Liver (tissue), 8 donors: ENCODE measurements at regions not wholly inside any gene's neighbourhood (a gene's known extent, or its start where the extent isn't known, plus 50 kb on each side); places are given as distances from the start of the nearest gene placed in this dataset.

Experiments used
- DNase-seq: peaks from one replicate; pipeline ENCODE4 v3.0.0-alpha.2; 2017; ENCODE audit warnings: low spot score
- H3K27ac ChIP-seq, 2 donors: one replicate each; pipeline ENCODE4 v1.7.0; 2013; ENCODE audit warnings: inconsistent platforms in 2 of 2, low read length in 2 of 2, control low read depth in 1 of 2, low read depth in 1 of 2, mild to moderate bottlenecking in 1 of 2
- H3K27me3 ChIP-seq, 4 donors: one replicate each; pipeline versions ENCODE4 v1.6.1 to v1.7.0; 2013; ENCODE audit warnings: low read length in 3 of 4, inconsistent platforms in 1 of 4, mild to moderate bottlenecking in 1 of 4, moderate library complexity in 1 of 4; ENCODE audit not compliant: control insufficient read depth in 4 of 4, insufficient read depth in 4 of 4
- H3K36me3 ChIP-seq, 4 donors: one replicate each; pipeline versions ENCODE4 v1.6.1 to v1.7.0; 2013; ENCODE audit warnings: low read length in 3 of 4, mild to moderate bottlenecking in 3 of 4, low read depth in 1 of 4, moderate library complexity in 1 of 4; ENCODE audit not compliant: control insufficient read depth in 4 of 4, insufficient read depth in 3 of 4
- H3K4me1 ChIP-seq, 4 donors: one replicate each; pipeline versions ENCODE4 v1.6.1 to v1.7.0; 2013; ENCODE audit warnings: low read length in 3 of 4, mild to moderate bottlenecking in 3 of 4, moderate library complexity in 1 of 4; ENCODE audit not compliant: control insufficient read depth in 4 of 4, insufficient read depth in 4 of 4
- H3K4me3 ChIP-seq, 3 donors: one replicate each; pipeline versions ENCODE4 v1.6.1 to v1.7.0; 2013; ENCODE audit warnings: low read length in 3 of 3, control low read depth in 1 of 3, low read depth in 1 of 3, mild to moderate bottlenecking in 1 of 3
- H3K9ac ChIP-seq, 2 donors: one replicate each; pipeline ENCODE4 v1.7.0; 2013; ENCODE audit warnings: low read length in 2 of 2, mild to moderate bottlenecking in 2 of 2, moderate library complexity in 2 of 2, control low read depth in 1 of 2, low read depth in 1 of 2
- H3K9me3 ChIP-seq, 4 donors: one replicate each; pipeline versions ENCODE4 v1.6.1 to v1.7.0; 2013; ENCODE audit warnings: low read length in 3 of 4; ENCODE audit not compliant: control insufficient read depth in 4 of 4
- ATF3 ChIP-seq: IDR thresholded peaks from 2 replicates; pipeline ENCODE4 v1.6.1; 2016; ENCODE audit warnings: antibody characterized with exemption
- CTCF ChIP-seq: fragments of 150-350 bp; IDR thresholded peaks from 2 replicates; pipeline ENCODE4 v1.5.1; 2017; ENCODE audit warnings: improper control_type of control experiment, low read depth, low read length; ENCODE audit not compliant: missing input control
- EGR1 ChIP-seq, 2 donors: IDR thresholded peaks; 2 replicates each; pipeline ENCODE4 v1.6.1; 2016 to 2018; ENCODE audit warnings: antibody characterized with exemption in 2 of 2, low read depth in 2 of 2
- FOXA1 ChIP-seq: IDR thresholded peaks from 2 replicates; pipeline ENCODE4 v1.6.1; 2016; ENCODE audit warnings: antibody characterized with exemption
- FOXA2 ChIP-seq: IDR thresholded peaks from 2 replicates; pipeline ENCODE4 v1.6.1; 2016; ENCODE audit warnings: antibody characterized with exemption
- GABPA ChIP-seq, 2 donors: IDR thresholded peaks in 1 of 2; conservative IDR thresholded peaks in 1 of 2; 2 replicates each; pipeline ENCODE4 v1.6.1; 2016; ENCODE audit warnings: antibody characterized with exemption in 2 of 2, mild to moderate bottlenecking in 1 of 2, moderate library complexity in 1 of 2
- HNF4A ChIP-seq, 2 donors: conservative IDR thresholded peaks; 2 replicates each; pipeline ENCODE4 v1.6.1; 2016; ENCODE audit warnings: antibody characterized with exemption in 2 of 2, mild to moderate bottlenecking in 2 of 2
- HNF4G ChIP-seq: IDR thresholded peaks from 2 replicates; pipeline ENCODE4 v1.6.1; 2016; ENCODE audit warnings: antibody characterized with exemption
- JUND ChIP-seq, 2 donors: IDR thresholded peaks; 2 replicates each; pipeline ENCODE4 v1.6.1; 2016; ENCODE audit warnings: antibody characterized with exemption in 2 of 2
- NR2F2 ChIP-seq: IDR thresholded peaks from 2 replicates; pipeline ENCODE4 v1.6.1; 2016; ENCODE audit warnings: antibody characterized with exemption
- RAD21 ChIP-seq, 2 donors: IDR thresholded peaks; 2 replicates each; pipeline ENCODE4 v1.6.1; 2016; ENCODE audit warnings: antibody characterized with exemption in 2 of 2, mild to moderate bottlenecking in 2 of 2
- REST ChIP-seq: IDR thresholded peaks from 2 replicates; pipeline ENCODE4 v1.6.1; 2016; ENCODE audit warnings: antibody characterized with exemption, mild to moderate bottlenecking
- RXRA ChIP-seq, 2 donors: IDR thresholded peaks; 2 replicates each; pipeline ENCODE4 v1.6.1; 2017 to 2018; ENCODE audit warnings: antibody characterized with exemption in 2 of 2, mild to moderate bottlenecking in 1 of 2
- SP1 ChIP-seq: IDR thresholded peaks from 2 replicates; pipeline ENCODE4 v1.6.1; 2018; ENCODE audit warnings: antibody characterized with exemption, mild to moderate bottlenecking
- TAF1 ChIP-seq: conservative IDR thresholded peaks from 2 replicates; pipeline ENCODE4 v1.6.1; 2016; ENCODE audit warnings: antibody characterized with exemption, mild to moderate bottlenecking
- YY1 ChIP-seq: IDR thresholded peaks from 2 replicates; pipeline ENCODE4 v1.6.1; 2016; ENCODE audit warnings: antibody characterized with exemption, mild to moderate bottlenecking
- ZBTB33 ChIP-seq: IDR thresholded peaks from 2 replicates; pipeline ENCODE4 v1.6.1; 2016; ENCODE audit warnings: antibody characterized with exemption
- WGBS: extraction: QIAGEN DNeasy Blood & Tissue Kit; methylation state at CpG from one replicate; pipeline ENCODE4 v1.1.7; 2013; 5-methylcytosine and 5-hydroxymethylcytosine counted together
- donor health status: healthy.
- donor health status: healthy.
- donor health status: healthy.
- donor health status: healthy.
- donor health status: healthy.

GRCh38 chr7:94216944-94217461 lies 177.7 kb upstream of the COL1A2 start:
- WGBS = 72% methylated on average over 3 of the region's 3 CpGs
- H3K36me3 ChIP-seq = no peaks in the 10 kb centered on the region

GRCh38 chr7:94217766-94218165 lies 176.9 kb upstream of the COL1A2 start:
- WGBS = 63% methylated on average over 2 of the region's 2 CpGs
- H3K9me3 ChIP-seq = no peaks in the 10 kb centered on the region
- H3K4me3 ChIP-seq = no peak overlapping the region
- H3K36me3 ChIP-seq = no peaks in the 10 kb centered on the region
- no peak overlapping the region for H3K9ac ChIP-seq
- H3K27me3 ChIP-seq = no peaks in the 10 kb centered on the region
- H3K4me1 ChIP-seq = no peaks in the 10 kb centered on the region
- H3K27ac ChIP-seq = no peak overlapping the region
- no peak for TF ChIP-seq CTCF
- TF ChIP-seq SP1 = no peak
- no peak for TF ChIP-seq RXRA (IDR thresholded peaks at IDR 0.05)
- no peak for TF ChIP-seq HNF4A (conservative IDR thresholded peaks at IDR 0.05)
- no peak for TF ChIP-seq NR2F2
- no peak for TF ChIP-seq FOXA1
- no peak for TF ChIP-seq FOXA2
- no peak for TF ChIP-seq GABPA (IDR thresholded peaks at IDR 0.05 in 1 of 2, conservative IDR thresholded peaks at IDR 0.05 in 1 of 2)
- no peak for TF ChIP-seq HNF4G
- no peak for TF ChIP-seq REST
- no peak for TF ChIP-seq TAF1
- TF ChIP-seq ZBTB33 = no peak
- no peak for TF ChIP-seq EGR1 (IDR thresholded peaks at IDR 0.05; ENCODE audit: low read depth in 2 of 2)
- TF ChIP-seq YY1 = no peak
- TF ChIP-seq ATF3 = no peak
- TF ChIP-seq JUND (IDR thresholded peaks at IDR 0.05) = no peak
- no peak for TF ChIP-seq RAD21 (IDR thresholded peaks at IDR 0.05)
- DNase-seq = no peak

More at GRCh38 chr7:94216944-94217461, 177.7 kb upstream of the COL1A2 start:
- no peak for TF ChIP-seq HNF4G
- no peak for TF ChIP-seq RXRA (IDR thresholded peaks at IDR 0.05)
- no peak for TF ChIP-seq FOXA2
- no peak for TF ChIP-seq NR2F2
- TF ChIP-seq SP1 = no peak
- no peak for TF ChIP-seq FOXA1
- no peak overlapping the region for H3K27ac ChIP-seq
- no peaks in the 10 kb centered on the region for H3K27me3 ChIP-seq
- H3K9ac ChIP-seq = no peak overlapping the region
- no peak for DNase-seq
- H3K4me3 ChIP-seq = no peak overlapping the region
- H3K9me3 ChIP-seq = no peaks in the 10 kb centered on the region
- H3K4me1 ChIP-seq = no peaks in the 10 kb centered on the region
